Breast epithelium (tissue), 3 donors: ENCODE measurements at regions not wholly inside any gene's neighbourhood (a gene's known extent, or its start where the extent isn't known, plus 50 kb on each side); places are given as distances from the start of the nearest gene placed in this dataset.

ENCODE experiments used
- POLR2A ChIP-seq: fragments of 450-650 bp; IDR thresholded peaks from one replicate; pipeline ENCODE4 v1.6.1; 2016; ENCODE audit warnings: antibody characterized with exemption, mild to moderate bottlenecking, moderate library complexity
- POLR2AphosphoS5 ChIP-seq, 3 donors: sonication (generic); formaldehyde crosslinking; IDR thresholded peaks; one replicate each; pipeline ENCODE4 v1.6.1; 2017; ENCODE audit warnings: antibody characterized with exemption in 3 of 3

- TF ChIP-seq POLR2AphosphoS5 (IDR thresholded peaks at IDR 0.05) (no peak), POLR2A (no peak)
Observed at GRCh38 chr2:13266166-13266565, 549.4 kb downstream of the TRIB2 start.
